ENCODE measurements at regions not wholly inside any gene's neighbourhood (a gene's known extent, or its start where the extent isn't known, plus 50 kb on each side); places are given as distances from the start of the nearest gene placed in this dataset.

DNA sequence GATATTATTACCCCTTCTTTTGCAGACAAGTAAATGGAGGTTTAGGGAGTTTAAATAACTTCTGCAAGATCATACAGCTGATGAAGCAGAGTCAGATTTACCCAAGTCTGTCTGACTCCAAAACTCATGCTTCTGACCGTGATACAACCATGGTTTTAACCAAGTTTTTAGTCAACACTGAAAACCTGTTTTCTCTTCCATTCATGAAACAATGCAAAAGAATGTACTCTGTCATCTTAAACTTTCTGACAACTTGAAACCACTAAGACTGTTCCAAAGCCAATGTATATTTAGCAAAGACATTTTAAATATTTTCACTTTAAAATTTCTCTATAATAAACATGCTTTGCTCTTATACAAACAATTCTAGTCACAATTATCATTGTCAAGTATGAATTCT lies 77.0 kb upstream of the RBMS3 start:
- DNase-seq, result no peak

DNA sequence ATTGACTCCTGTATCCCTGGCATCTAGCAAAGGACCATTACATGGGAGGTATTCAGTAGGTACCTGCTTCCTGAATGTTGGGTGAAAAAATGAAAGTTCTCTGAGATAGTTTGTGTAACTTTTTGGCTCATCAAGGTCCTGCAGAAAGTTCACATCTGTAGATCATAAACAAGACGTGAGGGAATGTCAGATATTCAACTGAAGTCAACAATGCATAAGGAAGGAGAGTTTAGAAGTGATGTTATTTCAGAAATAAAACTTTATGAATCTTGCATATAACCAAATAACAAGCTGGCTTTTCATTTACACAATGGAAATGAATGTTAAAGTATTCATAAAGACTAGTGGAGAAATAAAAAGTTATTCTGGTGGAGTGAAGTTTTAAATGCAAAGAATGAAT lies 73.4 kb upstream of the RBMS3 start:
- DNase-seq, result no peak

DNA sequence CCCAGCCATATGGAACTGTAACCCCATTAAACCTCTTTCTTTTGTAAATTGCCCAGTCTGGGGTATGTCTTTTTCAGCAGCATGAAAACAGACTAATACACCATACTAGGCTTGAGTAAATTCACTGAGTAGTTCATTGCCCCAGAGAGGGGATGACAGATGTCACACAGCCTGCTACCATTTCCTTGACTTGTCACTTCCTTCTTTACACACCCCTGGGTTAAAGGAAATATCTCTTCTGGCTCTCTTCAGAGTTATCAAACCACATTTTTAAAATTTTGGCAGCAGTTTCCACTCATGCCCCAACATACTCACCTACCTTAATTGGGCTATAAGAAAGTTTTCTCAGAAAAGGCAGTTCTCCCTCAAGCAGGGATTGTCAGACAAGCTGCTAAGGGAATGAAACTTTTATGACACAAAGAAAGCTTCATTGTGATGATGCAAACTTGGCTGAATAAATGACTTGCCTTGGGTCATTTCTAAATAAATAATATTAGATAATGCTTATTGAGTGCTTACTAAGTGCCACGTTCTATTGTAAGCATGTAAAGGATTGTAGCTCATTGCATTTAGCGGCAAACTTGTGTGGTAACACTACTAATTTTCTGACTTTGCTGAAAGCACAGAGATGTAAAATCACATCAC lies 68.0 kb upstream of the RBMS3 start:
- DNase-seq, result peak; percentile 1

DNA sequence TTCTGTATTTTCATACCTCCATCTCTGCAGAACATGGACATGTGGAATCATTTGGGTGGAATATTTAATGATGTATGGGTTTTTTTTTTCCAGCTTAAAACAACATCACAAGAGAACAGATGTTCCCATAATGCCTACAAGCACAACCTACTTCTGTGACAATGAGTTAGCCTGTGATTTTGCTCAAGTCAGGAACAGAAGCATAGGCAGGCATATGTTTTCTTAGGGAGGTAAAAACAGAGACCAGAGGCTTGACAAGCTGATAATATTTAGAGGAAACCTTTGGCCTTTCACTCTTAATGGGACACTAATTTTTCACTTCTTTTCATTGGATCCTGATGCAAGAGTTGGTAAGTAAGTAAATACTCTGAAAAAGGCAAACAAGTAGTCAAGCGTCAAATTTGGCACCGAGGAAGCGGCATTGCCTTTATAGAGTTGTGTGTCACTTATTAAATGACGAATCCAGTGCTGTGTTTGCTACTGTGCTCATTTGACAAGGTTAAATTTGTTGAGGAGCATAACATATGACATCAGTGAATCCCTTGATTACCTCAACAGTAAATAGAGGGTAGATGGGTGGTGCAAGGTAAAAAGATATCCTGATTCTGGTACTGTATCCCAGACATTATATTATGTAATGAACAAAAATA lies 66.7 kb upstream of the RBMS3 start:
- DNase-seq, result peak; percentile 1

DNA sequence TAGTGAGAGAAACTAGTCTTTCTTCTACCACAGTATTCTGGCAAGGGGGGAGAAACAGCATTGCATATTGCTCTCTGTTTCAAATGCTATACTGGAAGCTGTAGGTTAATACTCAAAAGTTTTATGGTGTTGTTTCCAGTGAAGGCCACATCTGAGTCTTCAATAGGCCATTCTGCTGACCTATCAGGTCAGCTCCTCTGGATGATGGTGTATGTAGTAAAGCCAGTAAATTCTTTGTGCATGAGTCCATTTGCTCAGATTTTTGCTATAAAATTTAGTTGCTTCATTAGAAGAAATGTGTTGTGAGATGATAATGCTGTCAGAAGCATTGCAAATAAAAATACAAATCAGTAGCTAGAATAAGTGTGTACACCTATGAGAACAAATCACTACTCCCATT lies 64.9 kb upstream of the RBMS3 start:
- DNase-seq, result no peak

DNA sequence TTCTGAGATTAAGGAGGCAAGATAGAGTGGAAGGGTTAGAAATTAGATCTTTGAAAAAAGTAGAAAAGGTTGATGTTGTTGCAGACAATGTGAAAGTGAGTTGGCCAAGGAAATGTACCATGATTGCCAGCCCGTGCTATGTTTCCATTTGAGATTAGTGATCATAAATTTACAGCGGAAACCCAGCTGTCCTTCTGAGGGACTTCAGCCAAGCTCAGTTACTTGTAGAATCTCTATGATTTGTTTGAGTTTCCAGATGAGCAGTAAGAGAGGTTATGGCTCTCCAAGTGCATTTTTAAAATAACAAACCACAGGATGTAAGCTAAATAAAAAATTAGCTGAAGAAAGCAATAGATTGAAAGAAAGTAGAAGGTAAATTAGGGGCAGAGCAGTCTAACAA lies 54.2 kb upstream of the RBMS3 start:
- no peak for DNase-seq

DNA sequence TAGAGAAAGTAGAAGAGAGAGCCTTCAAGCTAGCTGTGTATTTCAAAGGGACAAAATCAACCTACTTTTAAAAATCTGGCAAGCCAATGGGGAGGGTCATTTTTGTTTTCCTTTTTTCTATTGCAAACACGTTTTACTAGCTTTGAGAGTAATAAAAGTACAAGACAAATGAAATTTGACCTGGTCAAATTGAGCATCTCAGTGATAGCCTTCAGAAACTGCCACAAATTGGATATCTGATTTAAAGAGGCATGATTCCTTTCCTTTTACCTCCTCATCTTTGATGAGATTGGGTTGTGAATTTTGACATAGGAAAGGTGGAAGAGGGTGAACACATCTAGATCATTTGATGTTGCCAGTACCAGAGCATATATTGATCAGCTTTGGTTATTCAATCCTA lies 53.6 kb upstream of the RBMS3 start:
- DNase-seq, result no peak

Data from NCI-H524 treated with DMSO at 0.1 percent for 48 hours (cell line).